HG03175 (cell line): ENCODE measurements at regions not wholly inside any gene's neighbourhood (a gene's known extent, or its start where the extent isn't known, plus 50 kb on each side); places are given as distances from the start of the nearest gene placed in this dataset.

ENCODE experiments used
- ATAC-seq: cut with Tn5 transposase; IDR thresholded peaks from one replicate; pipeline ENCODE4 v1.9.1; 2021; ENCODE audit warnings: mild to moderate bottlenecking, moderate library complexity; ENCODE audit not compliant: unreplicated experiment

GRCh38 chr13:88068975-88069374, 397.8 kb downstream of the SLITRK5 start:
- no peak for ATAC-seq

- ATAC-seq: no peak
Measured at GRCh38 chr13:88071371-88071770, 400.2 kb downstream of the SLITRK5 start.

- no peak for ATAC-seq
Measured at GRCh38 chr13:88074794-88075510, 403.8 kb downstream of the SLITRK5 start.

GRCh38 chr13:88085036-88085435, 413.9 kb downstream of the SLITRK5 start:
- ATAC-seq: no peak

GRCh38 chr13:88086577-88086976, 415.4 kb downstream of the SLITRK5 start:
- no peak for ATAC-seq

- ATAC-seq: no peak
Measured at GRCh38 chr13:88097541-88097940, 426.4 kb downstream of the SLITRK5 start.

GRCh38 chr13:88103824-88104223, 432.7 kb downstream of the SLITRK5 start:
- no peak for ATAC-seq

GRCh38 chr13:88104576-88104975, 433.4 kb downstream of the SLITRK5 start:
- ATAC-seq: no peak

GRCh38 chr13:88107570-88107969, 436.4 kb downstream of the SLITRK5 start:
- ATAC-seq: no peak

GRCh38 chr13:88112526-88112925, 441.4 kb downstream of the SLITRK5 start:
- ATAC-seq: no peak

- ATAC-seq: no peak
Measured at GRCh38 chr13:88115976-88116375, 444.8 kb downstream of the SLITRK5 start.

- ATAC-seq: no peak
Measured at GRCh38 chr13:88118952-88119351, 447.8 kb downstream of the SLITRK5 start.

- no peak for ATAC-seq
Measured at GRCh38 chr13:88124142-88124541, 453.0 kb downstream of the SLITRK5 start.

- no peak for ATAC-seq
Measured at GRCh38 chr13:88125055-88125454, 453.9 kb downstream of the SLITRK5 start.

- ATAC-seq: no peak
Measured at GRCh38 chr13:88136098-88136790, 465.1 kb downstream of the SLITRK5 start.

GRCh38 chr13:88142653-88143052, 471.5 kb downstream of the SLITRK5 start:
- ATAC-seq: no peak

- ATAC-seq: no peak
Measured at GRCh38 chr13:88144580-88144979, 473.4 kb downstream of the SLITRK5 start.

GRCh38 chr13:88153353-88153752, 482.2 kb downstream of the SLITRK5 start:
- no peak for ATAC-seq

GRCh38 chr13:88154001-88154400, 482.8 kb downstream of the SLITRK5 start:
- ATAC-seq: no peak

GRCh38 chr13:88162076-88162702, 491.0 kb downstream of the SLITRK5 start:
- ATAC-seq: no peak

GRCh38 chr13:88176231-88176630, 505.1 kb downstream of the SLITRK5 start:
- no peak for ATAC-seq

- ATAC-seq: no peak
Measured at GRCh38 chr13:88183440-88183839, 512.3 kb downstream of the SLITRK5 start.
